ENCODE measurements at regions not wholly inside any gene's neighbourhood (a gene's known extent, or its start where the extent isn't known, plus 50 kb on each side); places are given as distances from the start of the nearest gene placed in this dataset.

GRCh38 chr3:176896165-176896564 is 301.1 kb downstream of the TBL1XR1 start:
- 96 to 99% methylated on average over 3 of the region's 3 CpGs for WGBS, 2 experiments
- Histone ChIP-seq H3K9me3 (ENCODE audit: control insufficient read depth, low read length) (no peaks in the 10 kb centered on the region), H3K27me3 (ENCODE audit: control insufficient read depth, insufficient read depth, low read length, poor library complexity, severe bottlenecking) (no peaks in the 10 kb centered on the region), H3K4me1 (ENCODE audit: control insufficient read depth, insufficient read depth, low read length) (no peaks in the 10 kb centered on the region), H3K36me3 (ENCODE audit: control insufficient read depth, insufficient read depth, low read length) (no peaks in the 10 kb centered on the region), H3K4me3 (ENCODE audit: insufficient read depth, low read depth, low read length) (no peak overlapping the region), H3K27ac (ENCODE audit: insufficient read depth, low read depth, low read length, poor library complexity, severe bottlenecking) (no peak overlapping the region)

- Histone ChIP-seq H3K4me3 (ENCODE audit: insufficient read depth, low read depth, low read length) (no peak overlapping the region), H3K27ac (ENCODE audit: insufficient read depth, low read depth, low read length, poor library complexity, severe bottlenecking) (no peak overlapping the region), H3K9me3 (ENCODE audit: control insufficient read depth, low read length) (peaks cover 3% of the 10 kb centered on the region), H3K4me1 (ENCODE audit: control insufficient read depth, insufficient read depth, low read length) (no peaks in the 10 kb centered on the region), H3K36me3 (ENCODE audit: control insufficient read depth, insufficient read depth, low read length) (no peaks in the 10 kb centered on the region), H3K27me3 (ENCODE audit: control insufficient read depth, insufficient read depth, low read length, poor library complexity, severe bottlenecking) (no peaks in the 10 kb centered on the region)
- 90 to 100% methylated on average over 1 of the region's 1 CpG for WGBS, 2 experiments
Measured at GRCh38 chr3:176879710-176880109, 317.6 kb downstream of the TBL1XR1 start.

GRCh38 chr3:176873261-176873660 is 324.0 kb downstream of the TBL1XR1 start:
- Histone ChIP-seq H3K4me1 (ENCODE audit: control insufficient read depth, insufficient read depth, low read length) (no peaks in the 10 kb centered on the region), H3K27me3 (ENCODE audit: control insufficient read depth, insufficient read depth, low read length, poor library complexity, severe bottlenecking) (no peaks in the 10 kb centered on the region), H3K4me3 (ENCODE audit: insufficient read depth, low read depth, low read length) (no peak overlapping the region), H3K27ac (ENCODE audit: insufficient read depth, low read depth, low read length, poor library complexity, severe bottlenecking) (no peak overlapping the region), H3K36me3 (ENCODE audit: control insufficient read depth, insufficient read depth, low read length) (no peaks in the 10 kb centered on the region), H3K9me3 (ENCODE audit: control insufficient read depth, low read length) (no peaks in the 10 kb centered on the region)
- WGBS, 2 experiments, result 85 to 92% methylated on average over 1 of the region's 1 CpG

GRCh38 chr3:176872771-176873209 is 324.5 kb downstream of the TBL1XR1 start:
- no peaks in the 10 kb centered on the region for H3K27me3 ChIP-seq (ENCODE audit: control insufficient read depth, insufficient read depth, low read length, poor library complexity, severe bottlenecking)
- H3K36me3 ChIP-seq (ENCODE audit: control insufficient read depth, insufficient read depth, low read length), result no peaks in the 10 kb centered on the region
- no peak overlapping the region for H3K27ac ChIP-seq (ENCODE audit: insufficient read depth, low read depth, low read length, poor library complexity, severe bottlenecking)
- H3K4me1 ChIP-seq (ENCODE audit: control insufficient read depth, insufficient read depth, low read length), result no peaks in the 10 kb centered on the region
- no peaks in the 10 kb centered on the region for H3K9me3 ChIP-seq (ENCODE audit: control insufficient read depth, low read length)
- 35 to 44% methylated on average over 4 of the region's 4 CpGs for WGBS, 2 experiments
- no peak overlapping the region for H3K4me3 ChIP-seq (ENCODE audit: insufficient read depth, low read depth, low read length)

GRCh38 chr3:176870451-176870850 is 326.8 kb downstream of the TBL1XR1 start:
- no peaks in the 10 kb centered on the region for H3K27me3 ChIP-seq (ENCODE audit: control insufficient read depth, insufficient read depth, low read length, poor library complexity, severe bottlenecking)
- H3K4me1 ChIP-seq (ENCODE audit: control insufficient read depth, insufficient read depth, low read length), result no peaks in the 10 kb centered on the region
- H3K4me3 ChIP-seq (ENCODE audit: insufficient read depth, low read depth, low read length), result no peak overlapping the region
- 97 to 100% methylated on average over 1 of the region's 1 CpG for WGBS, 2 experiments
- no peak overlapping the region for H3K27ac ChIP-seq (ENCODE audit: insufficient read depth, low read depth, low read length, poor library complexity, severe bottlenecking)
- H3K9me3 ChIP-seq (ENCODE audit: control insufficient read depth, low read length), result peaks cover 2% of the 10 kb centered on the region
- no peaks in the 10 kb centered on the region for H3K36me3 ChIP-seq (ENCODE audit: control insufficient read depth, insufficient read depth, low read length)

- Histone ChIP-seq H3K4me1 (ENCODE audit: control insufficient read depth, insufficient read depth, low read length) (no peaks in the 10 kb centered on the region), H3K27me3 (ENCODE audit: control insufficient read depth, insufficient read depth, low read length, poor library complexity, severe bottlenecking) (no peaks in the 10 kb centered on the region), H3K36me3 (ENCODE audit: control insufficient read depth, insufficient read depth, low read length) (no peaks in the 10 kb centered on the region), H3K4me3 (ENCODE audit: insufficient read depth, low read depth, low read length) (no peak overlapping the region), H3K9me3 (ENCODE audit: control insufficient read depth, low read length) (peaks cover 2% of the 10 kb centered on the region), H3K27ac (ENCODE audit: insufficient read depth, low read depth, low read length, poor library complexity, severe bottlenecking) (no peak overlapping the region)
- 90 to 93% methylated on average over 7 of the region's 7 CpGs for WGBS, 2 experiments
Measured at GRCh38 chr3:176867681-176868663, 329.3 kb downstream of the TBL1XR1 start.

- 95 to 96% methylated on average over 4 of the region's 4 CpGs for WGBS, 2 experiments
- Histone ChIP-seq H3K27ac (ENCODE audit: insufficient read depth, low read depth, low read length, poor library complexity, severe bottlenecking) (no peak overlapping the region), H3K4me1 (ENCODE audit: control insufficient read depth, insufficient read depth, low read length) (no peaks in the 10 kb centered on the region), H3K36me3 (ENCODE audit: control insufficient read depth, insufficient read depth, low read length) (no peaks in the 10 kb centered on the region), H3K4me3 (ENCODE audit: insufficient read depth, low read depth, low read length) (no peak overlapping the region), H3K27me3 (ENCODE audit: control insufficient read depth, insufficient read depth, low read length, poor library complexity, severe bottlenecking) (no peaks in the 10 kb centered on the region), H3K9me3 (ENCODE audit: control insufficient read depth, low read length) (no peaks in the 10 kb centered on the region)
Measured at GRCh38 chr3:176861137-176861536, 336.1 kb downstream of the TBL1XR1 start.

- no peaks in the 10 kb centered on the region for H3K4me1 ChIP-seq (ENCODE audit: control insufficient read depth, insufficient read depth, low read length)
- no peak overlapping the region for H3K27ac ChIP-seq (ENCODE audit: insufficient read depth, low read depth, low read length, poor library complexity, severe bottlenecking)
- H3K36me3 ChIP-seq (ENCODE audit: control insufficient read depth, insufficient read depth, low read length), result no peaks in the 10 kb centered on the region
- H3K4me3 ChIP-seq (ENCODE audit: insufficient read depth, low read depth, low read length), result no peak overlapping the region
- no peaks in the 10 kb centered on the region for H3K27me3 ChIP-seq (ENCODE audit: control insufficient read depth, insufficient read depth, low read length, poor library complexity, severe bottlenecking)
- H3K9me3 ChIP-seq (ENCODE audit: control insufficient read depth, low read length), result no peaks in the 10 kb centered on the region
Measured at GRCh38 chr3:176856721-176857120, 340.6 kb downstream of the TBL1XR1 start.

- 86 to 96% methylated on average over 1 to 2 of the region's 2 CpGs for WGBS, 2 experiments
- H3K36me3 ChIP-seq (ENCODE audit: control insufficient read depth, insufficient read depth, low read length), result no peaks in the 10 kb centered on the region
Measured at GRCh38 chr3:176855901-176856486, 341.3 kb downstream of the TBL1XR1 start.

GRCh38 chr3:176855213-176855612 is 342.1 kb downstream of the TBL1XR1 start:
- 93 to 96% methylated on average over 3 of the region's 4 CpGs for WGBS, 2 experiments
- H3K4me3 ChIP-seq (ENCODE audit: insufficient read depth, low read depth, low read length), result no peak overlapping the region

More at GRCh38 chr3:176855901-176856486, 341.3 kb downstream of the TBL1XR1 start:
- H3K27me3 ChIP-seq (ENCODE audit: control insufficient read depth, insufficient read depth, low read length, poor library complexity, severe bottlenecking), result no peaks in the 10 kb centered on the region
- no peak overlapping the region for H3K4me3 ChIP-seq (ENCODE audit: insufficient read depth, low read depth, low read length)
- H3K9me3 ChIP-seq (ENCODE audit: control insufficient read depth, low read length), result no peaks in the 10 kb centered on the region
- no peaks in the 10 kb centered on the region for H3K4me1 ChIP-seq (ENCODE audit: control insufficient read depth, insufficient read depth, low read length)
- no peak overlapping the region for H3K27ac ChIP-seq (ENCODE audit: insufficient read depth, low read depth, low read length, poor library complexity, severe bottlenecking)

More at GRCh38 chr3:176855213-176855612, 342.1 kb downstream of the TBL1XR1 start:
- Histone ChIP-seq H3K9me3 (ENCODE audit: control insufficient read depth, low read length) (no peaks in the 10 kb centered on the region), H3K36me3 (ENCODE audit: control insufficient read depth, insufficient read depth, low read length) (no peaks in the 10 kb centered on the region), H3K4me1 (ENCODE audit: control insufficient read depth, insufficient read depth, low read length) (no peaks in the 10 kb centered on the region), H3K27me3 (ENCODE audit: control insufficient read depth, insufficient read depth, low read length, poor library complexity, severe bottlenecking) (no peaks in the 10 kb centered on the region), H3K27ac (ENCODE audit: insufficient read depth, low read depth, low read length, poor library complexity, severe bottlenecking) (no peak overlapping the region)
